GM21529 (cell line): ENCODE measurements at regions not wholly inside any gene's neighbourhood (a gene's known extent, or its start where the extent isn't known, plus 50 kb on each side); places are given as distances from the start of the nearest gene placed in this dataset.

Experiments
- ATAC-seq: cut with Tn5 transposase; IDR thresholded peaks from one replicate; pipeline ENCODE4 v1.9.1; 2021; ENCODE audit not compliant: unreplicated experiment

- no peak for ATAC-seq
Observed at GRCh38 chr2:196344397-196344796, 173.0 kb upstream of the STK17B start.

GRCh38 chr2:196353717-196354116, 182.3 kb upstream of the STK17B start:
- no peak for ATAC-seq

- ATAC-seq, result no peak
Observed at GRCh38 chr2:196354186-196354585, 182.8 kb upstream of the STK17B start.

- ATAC-seq, result no peak
Observed at GRCh38 chr2:196356332-196356731, 185.0 kb upstream of the STK17B start.

GRCh38 chr2:196360650-196361049, 189.3 kb upstream of the STK17B start:
- ATAC-seq, result no peak

GRCh38 chr2:196361606-196362326, 190.4 kb upstream of the STK17B start:
- no peak for ATAC-seq

GRCh38 chr2:196362973-196363549, 191.7 kb upstream of the STK17B start:
- ATAC-seq, result no peak

GRCh38 chr2:196365145-196365544, 193.8 kb upstream of the STK17B start:
- no peak for ATAC-seq

GRCh38 chr2:196365923-196366322, 194.5 kb upstream of the STK17B start:
- no peak for ATAC-seq

- ATAC-seq, result no peak
Observed at GRCh38 chr2:196367633-196368032, 196.3 kb upstream of the STK17B start.

GRCh38 chr2:196368546-196369225, 197.3 kb upstream of the STK17B start:
- ATAC-seq, result no peak

GRCh38 chr2:196369967-196370366, 198.6 kb upstream of the STK17B start:
- ATAC-seq, result no peak

GRCh38 chr2:196370381-196370780, 199.0 kb upstream of the STK17B start:
- ATAC-seq, result no peak

- ATAC-seq, result no peak
Observed at GRCh38 chr2:196372276-196372809, 201.0 kb upstream of the STK17B start.

GRCh38 chr2:196372811-196373664, 201.7 kb upstream of the STK17B start:
- no peak for ATAC-seq

- peak; percentile 60 for ATAC-seq
Observed at GRCh38 chr2:196376984-196377877, 205.9 kb upstream of the STK17B start.

GRCh38 chr2:196379600-196379999, 208.2 kb upstream of the STK17B start:
- ATAC-seq, result no peak

GRCh38 chr2:196380098-196380497, 208.7 kb upstream of the STK17B start:
- ATAC-seq, result no peak

GRCh38 chr2:196380575-196380974, 209.2 kb upstream of the STK17B start:
- no peak for ATAC-seq

GRCh38 chr2:196381464-196381863, 210.1 kb upstream of the STK17B start:
- ATAC-seq, result no peak
